Neural crest cell (in vitro differentiated cells): ENCODE measurements at regions not wholly inside any gene's neighbourhood (a gene's known extent, or its start where the extent isn't known, plus 50 kb on each side); places are given as distances from the start of the nearest gene placed in this dataset.

Experiments
- DNase-seq: peaks from one replicate; pipeline ENCODE4 v3.0.0; 2021; ENCODE audit warnings: low read depth, mixed read lengths, low spot score
- H3K27ac Mint-ChIP-seq: one replicate; pipeline ENCODE4 v1.8.0; 2021; ENCODE audit warnings: mild to moderate bottlenecking, mixed read lengths; ENCODE audit not compliant: unreplicated experiment
- H3K27me3 Mint-ChIP-seq: 2 replicates; pipeline ENCODE4 v1.8.0; 2021; ENCODE audit warnings: low read depth, mild to moderate bottlenecking, mixed read lengths
- H3K36me3 Mint-ChIP-seq: 2 replicates; pipeline ENCODE4 v1.8.0; 2021; ENCODE audit warnings: low read depth, mild to moderate bottlenecking, mixed read lengths
- H3K4me1 Mint-ChIP-seq: 2 replicates; pipeline ENCODE4 v1.8.0; 2021; ENCODE audit warnings: mixed read lengths
- H3K4me3 Mint-ChIP-seq: one replicate; pipeline ENCODE4 v1.8.0; 2021; ENCODE audit warnings: mild to moderate bottlenecking, mixed read lengths
- H3K9me3 Mint-ChIP-seq: 2 replicates; pipeline ENCODE4 v1.8.0; 2021; ENCODE audit warnings: mixed read lengths
- CTCF ChIP-seq: fragments of 200-600 bp; sonication (generic); conservative IDR thresholded peaks from 2 replicates; pipeline ENCODE4 v1.5.0; 2021; ENCODE audit warnings: antibody characterized with exemption, mild to moderate bottlenecking

DNA sequence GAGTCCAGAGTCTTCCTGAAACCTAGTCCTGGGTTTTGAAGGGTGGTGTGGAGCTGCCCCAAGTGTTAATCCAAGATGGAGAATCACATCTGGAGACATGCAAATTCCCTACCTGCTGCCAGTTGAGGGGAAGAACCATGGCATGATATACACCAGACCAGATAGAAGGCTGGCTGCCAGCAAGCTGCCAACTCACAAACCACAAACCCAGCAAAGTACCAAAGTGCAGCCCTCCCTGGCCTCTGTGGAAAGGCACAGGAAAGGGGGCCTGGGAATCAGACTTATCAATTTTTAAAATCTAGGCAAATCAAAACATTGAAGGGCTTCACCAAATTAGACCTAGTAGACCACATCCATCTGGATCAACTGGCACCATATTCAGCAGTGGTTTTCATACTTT is 157.0 kb downstream of the TMEM26 start:
- Mint-ChIP-seq H3K9me3 (peaks cover 7% of the 10 kb centered on the region), H3K4me3 (no peak overlapping the region), H3K27ac (no peak overlapping the region), H3K36me3 (peaks cover 3% of the 10 kb centered on the region), H3K27me3 (no peaks in the 10 kb centered on the region), H3K4me1 (peaks cover 6% of the 10 kb centered on the region)
- no peak for DNase-seq
- no peak for TF ChIP-seq CTCF

DNA sequence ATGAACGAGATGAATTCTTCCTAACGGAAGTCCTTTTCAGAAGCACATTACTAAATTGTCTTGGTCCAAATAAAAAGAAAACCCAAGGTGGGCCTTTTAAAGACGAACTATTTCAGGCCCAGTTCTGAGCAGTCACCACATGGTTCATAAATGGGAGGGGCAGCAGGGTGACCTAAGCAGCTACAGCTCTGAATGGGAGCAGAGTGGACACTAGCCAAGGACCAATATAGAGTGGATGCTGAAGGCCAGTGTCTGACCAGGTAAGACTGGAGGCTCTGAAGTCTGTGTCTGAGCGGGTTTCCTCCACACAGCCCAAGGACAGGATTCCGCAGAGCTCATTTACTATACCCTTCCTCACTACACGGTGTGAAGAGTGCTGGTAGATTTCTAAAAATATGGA is 159.1 kb downstream of the TMEM26 start:
- no peaks in the 10 kb centered on the region for H3K27me3 Mint-ChIP-seq
- peaks cover 3% of the 10 kb centered on the region for H3K36me3 Mint-ChIP-seq
- H3K4me3 Mint-ChIP-seq: no peak overlapping the region
- H3K27ac Mint-ChIP-seq: no peak overlapping the region
- H3K9me3 Mint-ChIP-seq: peaks cover 13% of the 10 kb centered on the region
- H3K4me1 Mint-ChIP-seq: peaks cover 6% of the 10 kb centered on the region
- no peak for DNase-seq
- no peak for TF ChIP-seq CTCF

DNA sequence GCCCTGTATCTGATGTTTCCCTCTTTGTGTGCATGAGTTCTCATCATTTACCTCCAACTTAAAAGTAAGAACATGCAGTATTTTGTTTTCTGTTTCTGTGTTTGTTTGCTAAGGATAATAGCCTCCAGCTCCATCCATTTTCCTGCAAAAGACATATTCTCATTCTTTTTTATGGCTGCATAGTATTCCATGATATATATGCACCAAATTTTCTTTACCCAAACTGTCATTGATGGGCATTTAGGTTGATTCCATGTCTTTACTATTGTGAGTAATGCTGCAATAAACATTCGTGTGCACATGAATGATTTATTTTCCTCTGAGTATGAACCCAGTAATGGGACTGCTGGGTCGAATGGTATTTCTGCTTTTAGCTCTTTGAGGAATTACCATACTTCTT is 163.4 kb downstream of the TMEM26 start:
- H3K4me1 Mint-ChIP-seq: peaks cover 5% of the 10 kb centered on the region
- no peak overlapping the region for H3K4me3 Mint-ChIP-seq
- DNase-seq: no peak
- H3K36me3 Mint-ChIP-seq: no peaks in the 10 kb centered on the region
- no peak for TF ChIP-seq CTCF
- H3K9me3 Mint-ChIP-seq: peaks cover 6% of the 10 kb centered on the region
- H3K27ac Mint-ChIP-seq: no peak overlapping the region
- H3K27me3 Mint-ChIP-seq: no peaks in the 10 kb centered on the region

DNA sequence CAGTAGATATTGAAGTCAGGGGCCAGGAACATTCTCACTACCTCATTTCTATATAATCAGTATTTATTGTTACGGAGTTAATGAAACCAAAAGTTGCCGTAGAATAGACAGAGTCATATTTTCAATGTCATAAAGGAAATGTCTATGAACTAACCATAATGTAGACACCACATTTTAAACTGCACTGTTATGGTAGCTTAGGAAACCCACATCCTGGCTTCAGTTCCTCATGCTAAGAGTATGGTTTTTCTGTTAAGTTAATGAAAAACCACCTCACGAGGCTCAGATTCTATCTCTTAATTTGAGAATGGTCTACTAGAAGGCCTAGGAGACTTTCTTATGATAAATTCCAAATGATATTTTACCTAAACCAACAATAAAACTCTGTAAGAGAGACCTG is 166.5 kb downstream of the TMEM26 start:
- peaks cover 6% of the 10 kb centered on the region for H3K9me3 Mint-ChIP-seq
- H3K27me3 Mint-ChIP-seq: no peaks in the 10 kb centered on the region
- H3K36me3 Mint-ChIP-seq: no peaks in the 10 kb centered on the region
- no peak for DNase-seq
- no peak overlapping the region for H3K4me3 Mint-ChIP-seq
- H3K4me1 Mint-ChIP-seq: no peaks in the 10 kb centered on the region
- no peak overlapping the region for H3K27ac Mint-ChIP-seq
- TF ChIP-seq CTCF: no peak

DNA sequence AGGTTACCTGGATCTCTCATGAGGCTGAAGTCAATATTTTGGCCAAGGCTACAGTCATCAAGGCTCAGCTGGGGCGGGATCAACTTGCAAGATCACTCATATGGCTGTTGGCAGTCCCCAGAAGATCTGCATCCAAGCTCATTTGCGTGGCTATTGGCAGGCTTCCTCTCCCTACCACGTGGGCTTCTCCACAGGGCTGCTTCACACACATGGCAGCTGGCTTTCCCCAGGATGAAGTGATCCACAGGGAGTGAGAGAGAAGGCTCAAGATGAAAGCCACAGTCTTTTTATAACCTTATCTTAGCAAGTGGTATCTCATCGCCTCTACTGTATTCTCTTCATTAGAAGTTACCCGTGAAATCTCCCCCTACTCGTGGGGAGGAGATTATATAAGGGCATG is 167.4 kb downstream of the TMEM26 start:
- H3K27me3 Mint-ChIP-seq: no peaks in the 10 kb centered on the region
- H3K4me1 Mint-ChIP-seq: no peaks in the 10 kb centered on the region
- H3K9me3 Mint-ChIP-seq: peaks cover 6% of the 10 kb centered on the region
- no peaks in the 10 kb centered on the region for H3K36me3 Mint-ChIP-seq
- no peak for TF ChIP-seq CTCF
- no peak overlapping the region for H3K27ac Mint-ChIP-seq
- H3K4me3 Mint-ChIP-seq: no peak overlapping the region
- DNase-seq: no peak
